ENCODE measurements at regions not wholly inside any gene's neighbourhood (a gene's known extent, or its start where the extent isn't known, plus 50 kb on each side); places are given as distances from the start of the nearest gene placed in this dataset.

GRCh38 chr21:24861471-24861870 is 745.8 kb downstream of the MRPL39 start:
- POLR2A ChIA-PET: no interaction called here
- no peaks in the 10 kb centered on the region for H3K4me1 Mint-ChIP-seq
- no peaks in the 10 kb centered on the region for H3K9me3 Mint-ChIP-seq (ENCODE audit: insufficient read depth)
- Histone ChIP-seq H3K27me3 (replicated peaks in 1 of 4; ENCODE audit: control extremely low read depth in 1 of 4, control insufficient read depth in 3 of 4, insufficient read depth in 4 of 4, low read length in 3 of 4) (no peaks in the 10 kb centered on the region), H3K9ac (ENCODE audit: low read length) (no peak overlapping the region), H3K79me2 (ENCODE audit: control insufficient read depth, insufficient read depth, low read length) (no peaks in the 10 kb centered on the region), H3K4me3 (ENCODE audit: control extremely low read depth in 1 of 5, extremely low read depth in 1 of 5, insufficient read depth in 1 of 5, low read depth in 2 of 5, low read length in 4 of 5) (no peak overlapping the region), H2AFZ (ENCODE audit: insufficient read depth, low read depth, low read length, poor library complexity, severe bottlenecking) (no peak overlapping the region), H3K4me2 (replicated peaks; ENCODE audit: low read depth, low read length, poor library complexity, severe bottlenecking) (no peak overlapping the region), H4K20me1 (ENCODE audit: control insufficient read depth, insufficient read depth, low read length, poor library complexity, severe bottlenecking) (no peaks in the 10 kb centered on the region), H3K27ac (ENCODE audit: low read length in 2 of 2) (no peak overlapping the region), H3K9me3 (ENCODE audit: control extremely low read depth in 1 of 3, control insufficient read depth in 2 of 3, insufficient read depth in 1 of 3, low read length in 2 of 3) (no peaks in the 10 kb centered on the region), H3K4me1 (ENCODE audit: control insufficient read depth in 2 of 2, insufficient read depth in 2 of 2, low read length in 2 of 2) (no peaks in the 10 kb centered on the region), H3K36me3 (replicated peaks in 1 of 2; ENCODE audit: control extremely low read depth in 1 of 2, control insufficient read depth in 1 of 2, extremely low read depth in 1 of 2, insufficient read depth in 2 of 2, low read length in 1 of 2) (no peaks in the 10 kb centered on the region)
- H3K4me3 Mint-ChIP-seq: no peak overlapping the region
- no peaks in the 10 kb centered on the region for H3K27me3 Mint-ChIP-seq
- ATAC-seq (ENCODE audit: low read depth) (no peak), DNase-seq (no peak)
- CTCF ChIA-PET: no interaction called here
- intact Hi-C loops (cut with micrococcal nuclease): no loop called here
- no peak overlapping the region for H3K27ac Mint-ChIP-seq
- WGBS (ENCODE audit: insufficient coverage): no CpG with 5 or more reads among the region's 1 CpG
- TF ChIP-seq EZH2 (IDR thresholded peaks at IDR 0.05; ENCODE audit: borderline replicate concordance, insufficient read depth, low read depth, low read length, poor library complexity, severe bottlenecking) (no peak), CTCF (IDR thresholded peaks at IDR 0.05) (no peak)

GRCh38 chr21:24856326-24856725 is 751.0 kb downstream of the MRPL39 start:
- no peak overlapping the region for H2AFZ ChIP-seq (ENCODE audit: insufficient read depth, low read depth, low read length, poor library complexity, severe bottlenecking)

More at GRCh38 chr21:24856326-24856725, 751.0 kb downstream of the MRPL39 start:
- peaks cover under 1% of the 10 kb centered on the region for H3K27me3 Mint-ChIP-seq
- WGBS (ENCODE audit: insufficient coverage): no CpG with 5 or more reads among the region's 1 CpG
- Histone ChIP-seq H3K4me3 (ENCODE audit: control extremely low read depth in 1 of 5, extremely low read depth in 1 of 5, insufficient read depth in 1 of 5, low read depth in 2 of 5, low read length in 4 of 5) (no peak overlapping the region), H3K27ac (ENCODE audit: low read length in 2 of 2) (no peak overlapping the region), H4K20me1 (ENCODE audit: control insufficient read depth, insufficient read depth, low read length, poor library complexity, severe bottlenecking) (no peaks in the 10 kb centered on the region), H3K4me1 (ENCODE audit: control insufficient read depth in 2 of 2, insufficient read depth in 2 of 2, low read length in 2 of 2) (no peaks in the 10 kb centered on the region), H3K27me3 (replicated peaks in 1 of 4; ENCODE audit: control extremely low read depth in 1 of 4, control insufficient read depth in 3 of 4, insufficient read depth in 4 of 4, low read length in 3 of 4) (no peaks in the 10 kb centered on the region), H3K36me3 (replicated peaks in 1 of 2; ENCODE audit: control extremely low read depth in 1 of 2, control insufficient read depth in 1 of 2, extremely low read depth in 1 of 2, insufficient read depth in 2 of 2, low read length in 1 of 2) (no peaks in the 10 kb centered on the region), H3K79me2 (ENCODE audit: control insufficient read depth, insufficient read depth, low read length) (no peaks in the 10 kb centered on the region), H3K9ac (ENCODE audit: low read length) (no peak overlapping the region), H3K4me2 (replicated peaks; ENCODE audit: low read depth, low read length, poor library complexity, severe bottlenecking) (no peak overlapping the region), H3K9me3 (ENCODE audit: control extremely low read depth in 1 of 3, control insufficient read depth in 2 of 3, insufficient read depth in 1 of 3, low read length in 2 of 3) (no peaks in the 10 kb centered on the region)
- no peak for DNase-seq
- no peak overlapping the region for H3K4me3 Mint-ChIP-seq
- intact Hi-C loops (cut with micrococcal nuclease): no loop called here
- H3K27ac Mint-ChIP-seq: no peak overlapping the region
- no peak for ATAC-seq (ENCODE audit: low read depth)
- H3K4me1 Mint-ChIP-seq: no peaks in the 10 kb centered on the region
- CTCF ChIA-PET: no interaction called here
- TF ChIP-seq CTCF (IDR thresholded peaks at IDR 0.05) (no peak), EZH2 (IDR thresholded peaks at IDR 0.05; ENCODE audit: borderline replicate concordance, insufficient read depth, low read depth, low read length, poor library complexity, severe bottlenecking) (no peak)
- no peaks in the 10 kb centered on the region for H3K9me3 Mint-ChIP-seq (ENCODE audit: insufficient read depth)
- POLR2A ChIA-PET: no interaction called here

Measured in B cell (primary cell).